ENCODE measurements at regions not wholly inside any gene's neighbourhood (a gene's known extent, or its start where the extent isn't known, plus 50 kb on each side); places are given as distances from the start of the nearest gene placed in this dataset.

GRCh38 chr9:29394855-29395254 lies 1821.6 kb upstream of the C9orf72 start:
- TF ChIP-seq, protein P1, sequence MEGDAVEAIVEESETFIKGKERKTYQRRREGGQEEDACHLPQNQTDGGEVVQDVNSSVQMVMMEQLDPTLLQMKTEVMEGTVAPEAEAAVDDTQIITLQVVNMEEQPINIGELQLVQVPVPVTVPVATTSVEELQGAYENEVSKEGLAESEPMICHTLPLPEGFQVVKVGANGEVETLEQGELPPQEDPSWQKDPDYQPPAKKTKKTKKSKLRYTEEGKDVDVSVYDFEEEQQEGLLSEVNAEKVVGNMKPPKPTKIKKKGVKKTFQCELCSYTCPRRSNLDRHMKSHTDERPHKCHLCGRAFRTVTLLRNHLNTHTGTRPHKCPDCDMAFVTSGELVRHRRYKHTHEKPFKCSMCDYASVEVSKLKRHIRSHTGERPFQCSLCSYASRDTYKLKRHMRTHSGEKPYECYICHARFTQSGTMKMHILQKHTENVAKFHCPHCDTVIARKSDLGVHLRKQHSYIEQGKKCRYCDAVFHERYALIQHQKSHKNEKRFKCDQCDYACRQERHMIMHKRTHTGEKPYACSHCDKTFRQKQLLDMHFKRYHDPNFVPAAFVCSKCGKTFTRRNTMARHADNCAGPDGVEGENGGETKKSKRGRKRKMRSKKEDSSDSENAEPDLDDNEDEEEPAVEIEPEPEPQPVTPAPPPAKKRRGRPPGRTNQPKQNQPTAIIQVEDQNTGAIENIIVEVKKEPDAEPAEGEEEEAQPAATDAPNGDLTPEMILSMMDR (IDR thresholded peaks at IDR 0.05) = no peak
- TF ChIP-seq POLR2A (IDR thresholded peaks at IDR 0.05) = no peak

Data from thyroid gland (tissue), 4 donors.